ENCODE measurements at regions not wholly inside any gene's neighbourhood (a gene's known extent, or its start where the extent isn't known, plus 50 kb on each side); places are given as distances from the start of the nearest gene placed in this dataset.

- TF ChIP-seq CTCF (IDR thresholded peaks at IDR 0.05) (no peak), POLR2A (IDR thresholded peaks at IDR 0.05) (no peak)
These were observed 216.4 kb upstream of the DPP6 start for GRCh38 chr7:153835712-153836265.

Measured in Peyer's patch (tissue), 4 donors.